Endothelial cell (in vitro differentiated cells): ENCODE measurements at regions not wholly inside any gene's neighbourhood (a gene's known extent, or its start where the extent isn't known, plus 50 kb on each side); places are given as distances from the start of the nearest gene placed in this dataset.
A peak's percentile ranks its signal among the peaks of the same experiment; 100 is the strongest.

ENCODE experiments used
- DNase-seq: peaks from one replicate; pipeline ENCODE4 v3.0.0; 2021; ENCODE audit warnings: low spot score
- H3K27ac Mint-ChIP-seq: one replicate; pipeline ENCODE4 v1.8.0; 2021; ENCODE audit warnings: mixed read lengths, inconsistent platforms; ENCODE audit not compliant: unreplicated experiment
- H3K27me3 Mint-ChIP-seq: one replicate; pipeline ENCODE4 v1.8.0; 2021; ENCODE audit warnings: mild to moderate bottlenecking, moderate library complexity, mixed read lengths, inconsistent platforms; ENCODE audit not compliant: unreplicated experiment
- H3K36me3 Mint-ChIP-seq: one replicate; pipeline ENCODE4 v1.8.0; 2021; ENCODE audit warnings: mild to moderate bottlenecking, low read depth, mixed read lengths, inconsistent platforms; ENCODE audit not compliant: unreplicated experiment
- H3K4me1 Mint-ChIP-seq: one replicate; pipeline ENCODE4 v1.8.0; 2021; ENCODE audit warnings: mild to moderate bottlenecking, mixed read lengths, inconsistent platforms; ENCODE audit not compliant: unreplicated experiment
- H3K4me3 Mint-ChIP-seq: one replicate; pipeline ENCODE4 v1.8.0; 2021; ENCODE audit warnings: mild to moderate bottlenecking, mixed read lengths, inconsistent platforms; ENCODE audit not compliant: unreplicated experiment
- H3K9me3 Mint-ChIP-seq: one replicate; pipeline ENCODE4 v1.8.0; 2021; ENCODE audit warnings: mixed read lengths, inconsistent platforms; ENCODE audit not compliant: unreplicated experiment
- TF ChIP-seq, protein P1 (sequence below): fragments of 200-600 bp; sonication (generic); IDR thresholded peaks from one replicate; pipeline ENCODE4 v1.5.0; 2021; ENCODE audit warnings: antibody characterized with exemption; ENCODE audit not compliant: unreplicated experiment

GRCh38 chr4:16993956-16994840 lies 95.8 kb upstream of the LDB2 start:
- no peaks in the 10 kb centered on the region for H3K9me3 Mint-ChIP-seq
- H3K27me3 Mint-ChIP-seq = no peaks in the 10 kb centered on the region
- no peak overlapping the region for H3K27ac Mint-ChIP-seq
- H3K4me1 Mint-ChIP-seq = peaks cover 47% of the 10 kb centered on the region
- TF ChIP-seq, protein P1, sequence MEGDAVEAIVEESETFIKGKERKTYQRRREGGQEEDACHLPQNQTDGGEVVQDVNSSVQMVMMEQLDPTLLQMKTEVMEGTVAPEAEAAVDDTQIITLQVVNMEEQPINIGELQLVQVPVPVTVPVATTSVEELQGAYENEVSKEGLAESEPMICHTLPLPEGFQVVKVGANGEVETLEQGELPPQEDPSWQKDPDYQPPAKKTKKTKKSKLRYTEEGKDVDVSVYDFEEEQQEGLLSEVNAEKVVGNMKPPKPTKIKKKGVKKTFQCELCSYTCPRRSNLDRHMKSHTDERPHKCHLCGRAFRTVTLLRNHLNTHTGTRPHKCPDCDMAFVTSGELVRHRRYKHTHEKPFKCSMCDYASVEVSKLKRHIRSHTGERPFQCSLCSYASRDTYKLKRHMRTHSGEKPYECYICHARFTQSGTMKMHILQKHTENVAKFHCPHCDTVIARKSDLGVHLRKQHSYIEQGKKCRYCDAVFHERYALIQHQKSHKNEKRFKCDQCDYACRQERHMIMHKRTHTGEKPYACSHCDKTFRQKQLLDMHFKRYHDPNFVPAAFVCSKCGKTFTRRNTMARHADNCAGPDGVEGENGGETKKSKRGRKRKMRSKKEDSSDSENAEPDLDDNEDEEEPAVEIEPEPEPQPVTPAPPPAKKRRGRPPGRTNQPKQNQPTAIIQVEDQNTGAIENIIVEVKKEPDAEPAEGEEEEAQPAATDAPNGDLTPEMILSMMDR = no peak
- H3K4me3 Mint-ChIP-seq = no peak overlapping the region
- no peak for DNase-seq
- peaks cover 8% of the 10 kb centered on the region for H3K36me3 Mint-ChIP-seq

DNA sequence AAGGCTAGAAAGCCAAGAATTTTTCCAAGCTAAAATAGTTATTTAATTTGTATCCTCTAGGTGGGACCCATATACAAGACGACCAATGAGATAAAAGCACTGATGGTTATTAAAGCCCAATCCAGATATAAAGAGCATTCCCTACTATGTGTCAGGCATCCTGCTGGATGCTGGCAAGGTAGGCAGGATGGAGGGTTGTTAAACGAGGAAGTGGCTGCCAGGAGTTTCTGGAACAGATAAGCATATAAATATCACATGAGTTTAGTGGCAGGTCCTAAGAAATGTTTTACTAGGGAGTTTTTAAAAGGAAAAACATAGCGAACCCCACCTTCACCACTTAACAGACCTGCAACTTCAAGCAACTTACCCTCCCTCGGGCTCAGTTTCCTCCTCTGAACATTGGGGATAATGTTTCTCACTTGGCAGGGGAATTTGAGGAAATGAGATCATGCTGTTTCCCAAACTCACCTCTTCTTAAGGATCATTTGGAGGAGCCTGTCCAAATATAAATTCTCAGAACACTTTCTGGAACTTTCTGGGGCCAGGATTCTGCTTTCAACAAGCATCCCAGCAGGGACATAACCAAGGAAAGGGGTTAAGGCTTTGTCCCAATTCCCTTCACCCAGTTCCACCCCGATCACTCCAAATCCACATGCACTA lies 94.3 kb upstream of the LDB2 start:
- Mint-ChIP-seq H3K27me3 (no peaks in the 10 kb centered on the region), H3K36me3 (no peaks in the 10 kb centered on the region), H3K27ac (peak overlapping the region; percentile 80), H3K9me3 (no peaks in the 10 kb centered on the region), H3K4me3 (no peak overlapping the region), H3K4me1 (peaks cover 52% of the 10 kb centered on the region)
- TF ChIP-seq, protein P1 = no peak
- DNase-seq = no peak

DNA sequence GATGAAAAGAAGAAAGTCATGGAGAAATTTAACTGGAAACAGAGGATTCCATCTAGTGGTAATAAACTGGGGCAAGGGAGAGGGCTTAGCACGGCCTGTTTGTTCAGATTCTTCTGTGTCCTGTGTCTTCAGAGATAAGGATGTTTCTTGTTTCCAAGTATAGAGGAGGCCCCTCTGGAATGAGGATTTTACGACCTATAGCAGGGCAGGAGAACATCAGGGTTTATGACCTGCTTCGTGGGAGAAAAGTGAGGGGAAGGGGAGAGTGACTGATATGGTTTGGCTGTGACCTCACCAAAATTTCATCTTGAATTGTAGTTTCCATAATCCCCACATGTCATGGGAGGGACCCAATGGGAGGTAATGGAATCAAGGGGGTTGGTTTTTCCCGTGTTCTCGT lies 93.0 kb upstream of the LDB2 start:
- peaks cover 52% of the 10 kb centered on the region for H3K4me1 Mint-ChIP-seq
- no peak overlapping the region for H3K4me3 Mint-ChIP-seq
- TF ChIP-seq, protein P1 = no peak
- peak overlapping the region; percentile 96 for H3K27ac Mint-ChIP-seq
- H3K27me3 Mint-ChIP-seq = no peaks in the 10 kb centered on the region
- no peaks in the 10 kb centered on the region for H3K9me3 Mint-ChIP-seq
- DNase-seq = peak; percentile 12
- H3K36me3 Mint-ChIP-seq = no peaks in the 10 kb centered on the region

GRCh38 chr4:16989371-16989770 lies 90.9 kb upstream of the LDB2 start:
- TF ChIP-seq, protein P1 = no peak
- Mint-ChIP-seq H3K27ac (no peak overlapping the region), H3K27me3 (no peaks in the 10 kb centered on the region), H3K9me3 (no peaks in the 10 kb centered on the region), H3K4me1 (peaks cover 47% of the 10 kb centered on the region), H3K4me3 (no peak overlapping the region), H3K36me3 (no peaks in the 10 kb centered on the region)
- no peak for DNase-seq

GRCh38 chr4:16988814-16989213 lies 90.4 kb upstream of the LDB2 start:
- Mint-ChIP-seq H3K36me3 (no peaks in the 10 kb centered on the region), H3K27ac (no peak overlapping the region), H3K4me3 (no peak overlapping the region), H3K4me1 (peaks cover 44% of the 10 kb centered on the region), H3K27me3 (no peaks in the 10 kb centered on the region), H3K9me3 (no peaks in the 10 kb centered on the region)
- DNase-seq = no peak
- TF ChIP-seq, protein P1 = no peak
